GM21390 (cell line): ENCODE measurements at regions not wholly inside any gene's neighbourhood (a gene's known extent, or its start where the extent isn't known, plus 50 kb on each side); places are given as distances from the start of the nearest gene placed in this dataset.
"Not testable (repeated sequence)": the region's sequence is repeated elsewhere in the genome, so short reads cannot be mapped to it uniquely, and the experiment has no call there.

Experiments used
- ATAC-seq: cut with Tn5 transposase; IDR thresholded peaks from one replicate; pipeline ENCODE4 v1.9.1; 2021; ENCODE audit not compliant: unreplicated experiment

GRCh38 chr7:50920031-50920635, 137.4 kb upstream of the GRB10 start:
- ATAC-seq, result no peak

- ATAC-seq, result no peak
Observed at GRCh38 chr7:50915621-50916020, 132.9 kb upstream of the GRB10 start.

GRCh38 chr7:50914460-50914859, 131.8 kb upstream of the GRB10 start:
- ATAC-seq, result no peak

GRCh38 chr7:50908628-50909290, 126.1 kb upstream of the GRB10 start:
- no peak for ATAC-seq

GRCh38 chr7:50898604-50899477, 116.1 kb upstream of the GRB10 start:
- not testable (repeated sequence) for ATAC-seq

GRCh38 chr7:50887061-50887460, 104.4 kb upstream of the GRB10 start:
- ATAC-seq, result not testable (repeated sequence)

- no peak for ATAC-seq
Observed at GRCh38 chr7:50872437-50872836, 89.7 kb upstream of the GRB10 start.

- no peak for ATAC-seq
Observed at GRCh38 chr7:50869108-50869725, 86.5 kb upstream of the GRB10 start.

- no peak for ATAC-seq
Observed at GRCh38 chr7:50868426-50869100, 85.9 kb upstream of the GRB10 start.

GRCh38 chr7:50867034-50867356, 84.3 kb upstream of the GRB10 start:
- no peak for ATAC-seq

GRCh38 chr7:50866343-50867033, 83.8 kb upstream of the GRB10 start:
- no peak for ATAC-seq

- no peak for ATAC-seq
Observed at GRCh38 chr7:50865450-50865849, 82.8 kb upstream of the GRB10 start.

GRCh38 chr7:50864694-50865093, 82.0 kb upstream of the GRB10 start:
- ATAC-seq, result no peak

GRCh38 chr7:50863053-50863452, 80.4 kb upstream of the GRB10 start:
- ATAC-seq, result no peak

- ATAC-seq, result no peak
Observed at GRCh38 chr7:50862302-50862701, 79.6 kb upstream of the GRB10 start.

GRCh38 chr7:50860598-50860997, 77.9 kb upstream of the GRB10 start:
- ATAC-seq, result no peak

GRCh38 chr7:50860174-50860573, 77.5 kb upstream of the GRB10 start:
- ATAC-seq, result no peak

- no peak for ATAC-seq
Observed at GRCh38 chr7:50858528-50859245, 76.0 kb upstream of the GRB10 start.

- ATAC-seq, result no peak
Observed at GRCh38 chr7:50857804-50858489, 75.3 kb upstream of the GRB10 start.
